ENCODE measurements at regions not wholly inside any gene's neighbourhood (a gene's known extent, or its start where the extent isn't known, plus 50 kb on each side); places are given as distances from the start of the nearest gene placed in this dataset.

DNA sequence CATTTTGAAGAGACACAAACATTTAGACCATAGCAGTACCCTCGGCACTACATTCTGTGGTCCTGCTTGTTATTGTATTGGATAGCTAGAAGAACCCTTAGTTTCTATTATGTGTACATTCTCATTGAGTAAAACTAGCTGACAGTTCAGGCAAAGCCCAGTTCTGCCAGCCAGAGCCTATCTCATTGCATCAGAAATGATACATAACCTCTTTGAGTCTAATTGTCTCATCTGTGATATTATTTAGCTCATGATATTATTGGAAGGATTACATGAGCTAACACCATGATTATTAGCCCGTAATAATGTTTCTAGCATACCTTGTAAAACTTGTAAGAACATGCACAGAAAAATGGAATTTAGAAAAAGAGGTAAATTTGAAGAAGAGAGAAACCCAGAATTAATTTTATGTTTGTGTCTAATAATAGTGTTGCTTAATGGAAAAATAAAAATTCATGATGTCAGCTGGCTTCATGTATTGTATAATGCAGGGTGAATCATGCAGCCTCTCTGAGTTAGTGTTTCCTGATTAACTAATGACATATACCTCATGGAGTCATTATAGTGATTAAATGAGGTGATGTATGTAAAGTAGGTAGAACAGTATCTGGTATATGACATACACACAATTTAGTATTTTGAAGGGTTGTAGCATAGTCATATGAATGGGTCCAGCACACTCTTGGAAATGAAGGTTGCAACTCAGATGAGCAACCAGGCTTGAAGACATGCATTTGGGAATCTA is 339.4 kb upstream of the GRM7 start:
- no peak overlapping the region for H3K27ac Mint-ChIP-seq (ENCODE audit: unreplicated experiment)
- H3K4me3 Mint-ChIP-seq (ENCODE audit: low read depth, unreplicated experiment): no peak overlapping the region
- H3K9me3 Mint-ChIP-seq (ENCODE audit: low read depth, unreplicated experiment): peaks cover 6% of the 10 kb centered on the region
- no peak for TF ChIP-seq CTCF (IDR thresholded peaks at IDR 0.05; ENCODE audit: unreplicated experiment)
- no peak for DNase-seq
- CTCF ChIA-PET: no interaction called here
- no peaks in the 10 kb centered on the region for H3K36me3 Mint-ChIP-seq (ENCODE audit: insufficient read depth, unreplicated experiment)
- no peaks in the 10 kb centered on the region for H3K4me1 Mint-ChIP-seq (ENCODE audit: low read depth, unreplicated experiment)
- no TSS peak for BruUV-seq (replicated peaks)
- H3K27me3 Mint-ChIP-seq (ENCODE audit: unreplicated experiment): no peaks in the 10 kb centered on the region
- intact Hi-C loops (cut with micrococcal nuclease; ENCODE audit: unreplicated experiment): no loop called here

DNA sequence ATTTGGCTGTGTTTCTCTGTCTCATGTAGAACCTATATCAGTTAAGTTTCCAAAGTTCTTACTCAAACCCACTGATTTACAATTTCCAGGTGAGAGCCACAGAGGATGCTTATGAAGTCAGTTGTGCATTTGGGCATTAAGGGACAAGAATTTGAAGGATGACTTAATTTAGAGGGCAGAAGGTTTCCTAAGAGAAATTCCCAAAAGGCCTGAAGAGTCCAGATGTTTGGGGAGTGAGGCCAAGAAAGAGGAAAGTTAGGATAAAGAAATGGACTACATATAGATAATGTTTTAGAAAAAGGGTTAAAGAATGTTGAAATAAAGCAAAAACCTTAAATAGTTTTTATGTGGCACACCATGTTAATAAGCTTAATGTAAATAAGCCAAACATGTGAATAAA is 338.7 kb upstream of the GRM7 start:
- Mint-ChIP-seq H3K4me1 (ENCODE audit: low read depth, unreplicated experiment) (no peaks in the 10 kb centered on the region), H3K36me3 (ENCODE audit: insufficient read depth, unreplicated experiment) (no peaks in the 10 kb centered on the region), H3K27me3 (ENCODE audit: unreplicated experiment) (no peaks in the 10 kb centered on the region), H3K9me3 (ENCODE audit: low read depth, unreplicated experiment) (peaks cover 3% of the 10 kb centered on the region), H3K27ac (ENCODE audit: unreplicated experiment) (no peak overlapping the region), H3K4me3 (ENCODE audit: low read depth, unreplicated experiment) (no peak overlapping the region)
- intact Hi-C loops (cut with micrococcal nuclease; ENCODE audit: unreplicated experiment): no loop called here
- CTCF ChIA-PET: no interaction called here
- TF ChIP-seq CTCF (IDR thresholded peaks at IDR 0.05; ENCODE audit: unreplicated experiment): no peak
- no TSS peak for BruUV-seq (replicated peaks)
- DNase-seq: no peak

GRCh38 chr3:6523043-6523442 is 337.9 kb upstream of the GRM7 start:
- intact Hi-C loops (cut with micrococcal nuclease; ENCODE audit: unreplicated experiment): no loop called here
- CTCF ChIA-PET: no interaction called here
- no peak for TF ChIP-seq CTCF (IDR thresholded peaks at IDR 0.05; ENCODE audit: unreplicated experiment)
- Mint-ChIP-seq H3K4me3 (ENCODE audit: low read depth, unreplicated experiment) (no peak overlapping the region), H3K36me3 (ENCODE audit: insufficient read depth, unreplicated experiment) (no peaks in the 10 kb centered on the region), H3K9me3 (ENCODE audit: low read depth, unreplicated experiment) (peaks cover 3% of the 10 kb centered on the region), H3K27ac (ENCODE audit: unreplicated experiment) (no peak overlapping the region), H3K4me1 (ENCODE audit: low read depth, unreplicated experiment) (no peaks in the 10 kb centered on the region), H3K27me3 (ENCODE audit: unreplicated experiment) (no peaks in the 10 kb centered on the region)
- no peak for DNase-seq
- no TSS peak for BruUV-seq (replicated peaks)

GRCh38 chr3:6524479-6524878 is 336.4 kb upstream of the GRM7 start:
- CTCF ChIA-PET: no interaction called here
- no peaks in the 10 kb centered on the region for H3K4me1 Mint-ChIP-seq (ENCODE audit: low read depth, unreplicated experiment)
- BruUV-seq (replicated peaks): no TSS peak
- H3K27ac Mint-ChIP-seq (ENCODE audit: unreplicated experiment): no peak overlapping the region
- H3K36me3 Mint-ChIP-seq (ENCODE audit: insufficient read depth, unreplicated experiment): no peaks in the 10 kb centered on the region
- no peak for DNase-seq
- intact Hi-C loops (cut with micrococcal nuclease; ENCODE audit: unreplicated experiment): no loop called here
- no peak overlapping the region for H3K4me3 Mint-ChIP-seq (ENCODE audit: low read depth, unreplicated experiment)
- TF ChIP-seq CTCF (IDR thresholded peaks at IDR 0.05; ENCODE audit: unreplicated experiment): no peak
- peaks cover 3% of the 10 kb centered on the region for H3K9me3 Mint-ChIP-seq (ENCODE audit: low read depth, unreplicated experiment)
- H3K27me3 Mint-ChIP-seq (ENCODE audit: unreplicated experiment): no peaks in the 10 kb centered on the region

Data from Calu3 (cell line).